GM19099 (cell line): ENCODE measurements at regions not wholly inside any gene's neighbourhood (a gene's known extent, or its start where the extent isn't known, plus 50 kb on each side); places are given as distances from the start of the nearest gene placed in this dataset.

Experiments used
- POLR2A ChIP-seq: IDR thresholded peaks from 3 replicates; pipeline ENCODE4 v1.6.1; 2011; ENCODE audit warnings: low read depth; ENCODE audit not compliant: insufficient read length; ENCODE audit errors: extremely low read depth

DNA sequence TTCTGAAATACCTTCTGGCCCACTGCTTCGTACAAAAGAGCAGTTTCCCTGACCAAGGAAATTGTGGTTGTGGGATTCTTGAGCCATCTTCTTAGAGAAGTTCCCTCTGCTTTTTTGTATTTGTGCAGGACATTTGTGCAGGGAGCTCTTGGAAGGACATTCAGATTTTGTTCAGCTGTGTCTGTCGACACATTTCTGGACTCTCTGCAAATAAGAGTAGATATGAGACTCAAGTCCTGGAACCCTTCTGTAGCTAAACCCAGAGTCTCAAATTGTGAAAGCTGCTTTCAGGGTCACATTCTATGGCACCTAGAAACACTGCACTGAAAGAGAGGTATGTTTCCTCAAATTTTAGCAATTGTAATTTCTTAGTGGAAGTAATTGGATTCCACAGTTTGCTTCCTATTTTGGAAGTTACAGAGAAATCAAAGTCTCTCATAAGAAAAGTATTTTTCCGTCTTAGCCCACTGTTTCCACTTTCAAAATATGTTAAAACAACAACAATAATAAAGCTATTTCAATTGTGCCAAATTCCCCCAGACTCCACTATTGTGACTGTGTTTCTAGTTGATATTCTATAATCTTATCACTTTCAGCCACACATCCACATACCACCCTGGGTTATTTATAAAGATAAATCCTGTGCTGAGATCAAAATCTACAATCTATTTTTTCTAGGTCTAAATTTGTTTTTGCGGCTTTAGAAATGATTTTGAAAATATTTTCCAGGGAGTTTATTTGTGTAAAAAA lies 224.0 kb downstream of the COG6 start:
- no peak for TF ChIP-seq POLR2A

DNA sequence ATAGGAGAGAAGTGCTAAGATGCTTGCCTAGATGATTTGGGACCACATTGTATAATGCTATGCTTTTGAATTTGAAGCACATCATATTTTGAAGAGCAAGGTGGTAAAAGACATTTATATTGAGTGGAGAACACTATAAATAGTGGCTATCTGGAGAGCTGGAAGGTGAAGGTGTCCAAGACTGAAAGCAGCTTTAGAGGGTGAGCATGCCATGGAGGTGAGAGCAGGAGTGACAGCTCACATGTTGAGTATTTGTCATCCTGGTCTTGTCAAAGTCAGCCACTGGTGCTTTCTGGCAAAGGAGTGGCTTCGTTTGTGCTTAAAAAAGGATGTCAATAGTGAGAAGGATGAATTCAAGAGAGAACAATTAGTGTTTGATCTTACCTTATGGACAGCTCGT lies 225.9 kb downstream of the COG6 start:
- no peak for TF ChIP-seq POLR2A

DNA sequence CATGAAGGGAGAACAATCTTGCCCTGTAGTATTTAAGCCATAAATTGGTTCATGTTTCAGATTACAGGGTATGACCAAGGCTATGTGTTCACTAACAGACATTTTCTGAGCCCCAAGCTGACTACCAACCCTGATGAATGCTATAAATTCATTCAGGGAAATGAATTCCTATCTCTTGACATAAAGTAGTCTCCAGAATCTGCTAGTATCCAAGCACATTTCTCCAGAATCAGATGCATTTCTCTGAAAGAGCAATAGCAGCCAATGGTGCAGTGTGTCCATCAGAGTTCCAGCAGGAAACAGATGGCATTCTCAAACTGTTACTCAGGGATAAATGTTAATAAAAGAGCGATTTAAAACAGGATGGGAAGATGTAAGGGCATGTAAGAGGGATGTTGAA lies 226.4 kb downstream of the COG6 start:
- TF ChIP-seq POLR2A, result no peak

DNA sequence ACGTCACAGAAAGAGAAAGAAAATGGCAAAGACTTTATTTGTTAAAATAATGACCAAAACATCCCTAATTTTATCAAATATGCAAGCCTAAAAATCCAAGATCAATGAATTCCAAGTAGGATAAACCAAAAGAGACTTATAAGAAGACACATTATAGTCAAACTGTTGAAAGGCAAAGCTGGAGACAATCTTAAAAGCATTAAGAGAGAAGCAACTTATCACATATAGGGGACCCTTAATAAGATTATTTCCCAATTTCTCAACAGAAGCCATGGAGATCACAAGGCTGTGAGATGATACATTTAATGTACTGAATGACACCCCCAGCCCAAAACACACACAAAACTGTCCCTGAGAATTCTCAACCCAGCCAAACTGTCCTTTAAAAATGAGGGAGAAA lies 228.7 kb downstream of the COG6 start:
- no peak for TF ChIP-seq POLR2A

- no peak for TF ChIP-seq POLR2A
These were observed 230.9 kb downstream of the COG6 start for GRCh38 chr13:39886336-39886735.

- no peak for TF ChIP-seq POLR2A
These were observed 231.9 kb downstream of the COG6 start for GRCh38 chr13:39887387-39887786.

DNA sequence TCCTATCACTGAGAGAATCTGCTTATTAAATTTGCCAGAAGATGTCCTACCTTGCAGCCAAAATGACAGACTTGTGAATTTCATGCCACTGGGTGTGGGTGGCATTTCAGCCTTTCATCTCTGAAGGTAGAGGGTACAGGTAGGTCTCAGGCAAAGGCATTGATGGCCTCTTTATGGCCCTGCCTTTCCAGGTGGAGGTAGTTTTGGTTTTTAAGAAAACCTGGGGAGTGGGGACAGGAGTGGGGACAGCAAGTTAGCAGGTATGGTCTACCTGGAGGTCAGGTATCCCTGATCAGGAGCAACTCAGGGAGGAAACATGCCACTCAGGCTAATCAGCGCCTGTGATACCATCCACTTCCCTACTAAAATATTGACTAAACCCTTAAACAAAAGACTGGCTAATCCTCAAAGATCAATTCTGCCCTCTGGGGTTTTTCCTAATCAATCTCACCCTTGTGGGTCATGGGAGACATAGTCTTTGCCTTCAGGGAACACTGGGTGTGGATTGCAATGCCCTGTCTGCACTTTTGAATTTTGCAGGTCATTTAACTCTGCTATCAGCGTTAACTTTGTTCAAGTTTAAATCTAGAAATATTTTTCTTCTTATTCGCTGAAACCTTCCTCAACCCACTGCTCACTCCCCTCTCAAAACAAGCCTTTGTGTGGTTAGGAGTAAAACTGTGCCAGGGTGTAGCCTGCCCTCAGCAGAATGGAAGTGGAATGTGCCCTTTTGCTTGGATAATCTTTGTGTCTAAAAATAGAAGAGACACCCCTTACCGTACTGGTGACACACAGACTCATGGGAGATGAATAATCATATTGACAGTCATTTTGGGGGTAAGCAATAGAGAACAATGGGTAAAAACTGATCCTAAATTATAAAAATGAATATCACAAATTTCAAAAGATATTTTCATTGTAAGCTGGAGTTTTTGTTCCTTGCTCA lies 233.7 kb downstream of the COG6 start:
- TF ChIP-seq POLR2A, result no peak

DNA sequence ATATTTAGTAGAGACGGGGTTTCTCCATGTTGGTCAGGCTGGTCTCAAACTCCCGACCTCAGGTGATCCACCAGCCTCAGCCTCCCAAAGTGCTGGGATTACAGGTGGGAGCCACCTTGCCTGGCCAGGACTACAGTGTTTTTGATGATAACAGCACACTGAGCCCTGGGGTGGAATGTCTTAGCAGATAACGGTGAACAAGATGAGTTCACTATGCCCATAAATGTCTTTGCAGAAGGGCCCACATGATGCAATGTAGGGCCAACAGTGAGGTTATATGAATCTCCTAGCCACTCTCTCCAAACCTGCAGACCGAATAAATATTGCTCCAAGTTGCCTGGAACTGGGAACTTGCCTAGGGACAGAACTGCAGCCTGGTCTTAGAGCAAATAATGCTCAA lies 235.1 kb downstream of the COG6 start:
- TF ChIP-seq POLR2A, result no peak

DNA sequence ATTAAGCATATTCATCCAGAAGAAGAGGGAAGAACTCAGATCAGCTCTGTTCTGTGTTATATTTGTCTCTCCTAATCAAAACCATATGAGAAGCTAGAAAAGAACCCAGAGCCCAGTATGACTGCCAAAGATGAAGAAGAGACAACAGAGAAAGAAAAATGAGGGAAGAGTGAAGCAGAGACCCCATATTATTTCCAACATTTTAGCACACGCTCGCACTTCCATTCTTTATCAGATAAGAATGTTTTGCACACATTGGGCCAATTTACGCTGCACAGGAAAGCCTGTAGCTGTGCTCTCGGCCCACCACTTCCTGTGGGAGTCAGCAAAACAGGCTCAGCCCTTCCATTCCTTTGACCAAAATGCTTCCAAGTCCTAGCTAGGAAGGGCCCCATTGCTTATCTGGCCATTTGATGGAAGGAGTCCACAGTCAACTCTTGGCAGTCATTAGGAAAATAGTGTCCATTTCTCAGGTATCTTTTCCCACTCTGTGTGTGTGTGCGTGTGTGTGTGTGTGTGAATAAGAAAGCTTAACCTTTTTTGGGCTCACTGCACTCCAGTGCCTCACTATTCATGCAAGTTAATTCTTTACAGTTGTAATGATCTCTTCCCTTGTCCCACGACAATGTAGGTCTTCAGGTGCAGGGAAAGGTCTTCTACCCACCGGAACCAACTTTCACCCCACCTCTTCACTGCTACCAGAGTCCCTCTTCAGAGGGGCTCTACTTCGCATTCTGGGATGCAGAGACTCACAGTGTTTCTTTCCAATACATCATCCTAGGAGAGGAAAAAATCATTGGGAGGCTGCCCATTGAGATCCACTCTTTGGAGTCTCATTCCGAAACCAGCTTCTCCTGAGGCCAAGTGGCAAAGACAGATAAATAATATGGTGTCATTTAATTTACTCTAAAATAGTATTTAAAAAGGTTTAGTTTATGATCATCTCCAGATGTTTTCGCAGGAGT lies 237.5 kb downstream of the COG6 start:
- no peak for TF ChIP-seq POLR2A

DNA sequence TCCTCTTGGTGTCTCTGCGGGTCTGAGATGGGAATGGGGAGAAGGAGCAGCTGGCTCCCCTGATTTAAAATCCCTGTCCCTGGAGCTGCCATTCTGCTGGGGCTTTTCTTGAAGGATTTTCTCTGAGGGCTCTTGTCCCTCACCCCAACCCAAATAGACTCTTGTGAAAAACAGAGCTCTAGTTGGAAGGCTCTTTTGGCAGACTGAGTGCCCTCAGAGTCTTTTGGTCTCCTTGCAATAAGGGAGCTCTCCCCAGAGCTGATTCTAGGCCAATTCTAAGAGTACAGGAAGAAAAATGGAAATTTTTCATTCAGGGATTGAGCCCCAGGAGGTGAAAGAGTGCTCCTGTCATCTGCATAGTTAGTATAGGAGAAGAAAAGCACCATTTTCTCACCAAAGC lies 238.3 kb downstream of the COG6 start:
- TF ChIP-seq POLR2A, result no peak

GRCh38 chr13:39894586-39894985 lies 239.1 kb downstream of the COG6 start:
- no peak for TF ChIP-seq POLR2A

DNA sequence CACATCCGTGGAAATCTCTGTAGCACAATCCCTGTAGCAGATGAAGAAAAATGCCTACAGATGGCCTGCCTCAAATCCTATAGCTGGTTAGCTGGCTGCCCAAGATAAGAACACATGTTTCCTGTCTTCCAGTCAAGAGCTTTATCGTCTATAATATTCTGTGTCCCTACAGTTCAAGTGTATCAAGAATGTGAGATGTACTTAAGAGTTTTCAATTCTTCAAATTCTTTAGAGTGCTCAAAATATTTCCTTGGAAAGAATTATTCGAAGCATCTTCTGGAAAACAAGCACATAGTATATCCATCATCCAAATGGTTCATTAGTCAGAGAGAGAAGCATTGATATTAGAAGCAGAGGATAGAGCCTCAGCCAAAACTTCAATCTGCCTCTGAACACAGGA lies 239.8 kb downstream of the COG6 start:
- TF ChIP-seq POLR2A, result no peak

GRCh38 chr13:39897636-39898035 lies 242.2 kb downstream of the COG6 start:
- no peak for TF ChIP-seq POLR2A

GRCh38 chr13:39900106-39900750 lies 244.8 kb downstream of the COG6 start:
- no peak for TF ChIP-seq POLR2A
